HG02642 (cell line): ENCODE measurements at regions not wholly inside any gene's neighbourhood (a gene's known extent, or its start where the extent isn't known, plus 50 kb on each side); places are given as distances from the start of the nearest gene placed in this dataset.

Experiments used
- ATAC-seq: cut with Tn5 transposase; IDR thresholded peaks from one replicate; pipeline ENCODE4 v1.9.1; 2021; ENCODE audit warnings: mild to moderate bottlenecking; ENCODE audit not compliant: unreplicated experiment, poor library complexity

GRCh38 chr2:64330281-64331113 lies 123.5 kb upstream of the LGALSL start:
- ATAC-seq, result no peak

DNA sequence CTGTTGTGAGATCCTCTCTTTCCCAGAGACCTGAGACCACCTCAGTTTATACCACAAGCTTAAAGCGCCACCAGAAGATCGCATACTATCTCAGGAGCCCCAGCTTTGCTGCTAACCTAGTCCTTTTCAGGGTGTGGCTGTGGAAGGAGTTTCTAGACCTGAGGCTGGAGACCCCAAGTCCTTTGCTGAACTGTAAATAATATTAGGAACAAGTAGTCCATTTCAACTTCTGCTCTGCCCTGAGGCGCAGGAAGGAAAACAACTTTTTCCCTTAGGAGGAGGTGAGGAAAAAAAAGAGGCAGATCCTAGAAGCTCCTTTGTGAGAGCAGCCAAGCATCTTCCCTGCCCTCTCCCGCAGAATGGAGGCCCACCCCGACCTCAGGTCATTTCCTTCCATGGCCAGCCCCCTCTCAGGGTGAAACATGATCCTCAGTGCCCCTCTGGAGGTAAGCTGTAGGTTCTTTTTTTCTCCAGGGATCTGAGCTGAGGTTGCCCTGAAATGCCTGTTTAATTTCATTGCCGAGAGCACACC lies 122.8 kb upstream of the LGALSL start:
- ATAC-seq, result no peak

DNA sequence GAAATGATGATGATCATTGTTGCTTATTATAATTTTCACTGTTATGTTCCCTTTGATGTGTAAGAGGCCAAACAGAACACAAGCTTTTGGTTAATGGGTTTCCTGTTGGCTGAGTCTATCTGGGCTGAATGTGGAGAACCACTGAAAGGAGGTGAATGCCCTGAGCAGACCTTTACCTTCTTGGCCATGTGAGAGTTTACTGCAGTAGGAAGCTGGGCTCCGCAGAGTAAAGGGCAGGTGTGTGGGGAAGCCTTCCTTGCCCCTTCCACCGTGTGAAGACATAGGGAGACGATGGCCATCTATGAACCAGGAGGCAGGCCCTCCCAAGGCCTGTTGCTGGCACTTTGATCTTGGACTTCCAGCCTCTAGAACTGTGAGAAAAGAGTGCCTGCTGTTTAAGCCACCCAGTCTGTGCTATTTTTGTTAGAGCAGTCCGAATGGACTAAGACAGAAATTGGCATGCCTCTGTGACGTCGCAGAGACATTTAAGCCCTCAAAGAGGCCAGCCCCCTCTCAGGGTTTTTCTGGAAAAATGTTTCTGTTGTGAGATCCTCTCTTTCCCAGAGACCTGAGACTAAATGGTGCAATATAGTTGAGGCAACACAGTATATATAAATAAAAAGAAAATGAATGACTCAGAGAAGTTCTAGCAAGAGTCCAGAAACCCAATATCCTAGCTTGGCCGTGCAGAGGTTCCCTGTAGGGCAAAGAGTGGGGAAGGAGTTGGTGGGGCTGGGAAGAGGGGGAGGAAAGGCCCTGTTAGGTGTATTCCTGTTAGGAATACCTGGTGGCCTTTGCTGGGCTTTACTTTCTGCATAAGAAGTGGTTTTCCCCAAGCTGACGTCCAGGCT lies 121.9 kb upstream of the LGALSL start:
- no peak for ATAC-seq

- ATAC-seq, result no peak
Measured at GRCh38 chr2:64336171-64336570, 117.8 kb upstream of the LGALSL start.

GRCh38 chr2:64337314-64337713 lies 116.6 kb upstream of the LGALSL start:
- ATAC-seq, result no peak

GRCh38 chr2:64338108-64338507 lies 115.9 kb upstream of the LGALSL start:
- no peak for ATAC-seq

GRCh38 chr2:64338910-64339500 lies 115.0 kb upstream of the LGALSL start:
- no peak for ATAC-seq

DNA sequence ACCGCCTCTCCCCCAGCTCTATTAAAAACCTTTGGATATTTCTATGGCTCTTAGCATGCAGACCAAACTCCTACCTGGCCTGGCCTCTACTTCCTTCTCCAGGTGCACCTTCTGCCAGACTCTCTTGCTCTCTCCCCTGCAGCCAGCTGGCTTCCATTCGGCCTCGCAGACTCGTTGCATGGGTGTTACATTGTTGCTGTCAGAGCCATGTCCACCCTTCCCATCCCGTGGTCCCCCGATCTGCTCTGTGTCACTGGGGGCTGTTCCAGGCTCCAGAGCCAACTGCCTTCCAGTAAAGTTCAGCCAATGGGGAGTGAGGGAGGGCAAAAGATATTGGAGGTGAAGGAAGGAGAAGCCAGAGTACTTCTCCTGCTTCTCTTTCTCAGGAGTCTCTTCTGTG lies 112.5 kb upstream of the LGALSL start:
- no peak for ATAC-seq

GRCh38 chr2:64342195-64343099 lies 111.5 kb upstream of the LGALSL start:
- no peak for ATAC-seq

DNA sequence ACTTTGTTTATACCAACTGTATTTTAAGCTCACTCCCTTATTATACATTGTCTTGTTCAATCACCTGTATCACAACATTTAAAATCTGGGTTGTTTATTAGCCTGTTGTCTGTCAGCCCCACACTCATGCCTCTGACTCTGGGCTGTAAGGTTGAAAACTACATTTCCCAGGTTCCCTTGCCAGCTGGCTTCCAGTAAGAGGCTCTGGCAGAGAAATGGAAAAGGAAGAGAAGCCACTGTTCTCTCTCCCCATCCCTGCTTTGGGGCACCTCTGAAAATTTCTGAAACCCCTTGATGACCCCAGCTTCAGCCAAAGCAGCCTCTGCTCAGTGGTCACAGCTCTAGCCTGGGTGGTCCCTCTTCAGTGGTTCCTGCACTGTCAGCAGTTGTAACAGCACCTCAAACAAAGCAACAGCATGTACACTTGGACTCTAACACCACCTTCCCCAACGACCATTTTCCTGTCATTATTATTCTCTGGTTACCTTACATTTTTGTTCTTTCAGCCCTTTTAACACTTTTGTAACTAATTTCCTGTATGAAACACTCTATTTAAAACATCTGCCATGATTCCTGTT lies 108.9 kb upstream of the LGALSL start:
- no peak for ATAC-seq

- ATAC-seq, result no peak
Measured at GRCh38 chr2:64345998-64346397, 108.0 kb upstream of the LGALSL start.

- ATAC-seq, result no peak
Measured at GRCh38 chr2:64348386-64349130, 105.4 kb upstream of the LGALSL start.

DNA sequence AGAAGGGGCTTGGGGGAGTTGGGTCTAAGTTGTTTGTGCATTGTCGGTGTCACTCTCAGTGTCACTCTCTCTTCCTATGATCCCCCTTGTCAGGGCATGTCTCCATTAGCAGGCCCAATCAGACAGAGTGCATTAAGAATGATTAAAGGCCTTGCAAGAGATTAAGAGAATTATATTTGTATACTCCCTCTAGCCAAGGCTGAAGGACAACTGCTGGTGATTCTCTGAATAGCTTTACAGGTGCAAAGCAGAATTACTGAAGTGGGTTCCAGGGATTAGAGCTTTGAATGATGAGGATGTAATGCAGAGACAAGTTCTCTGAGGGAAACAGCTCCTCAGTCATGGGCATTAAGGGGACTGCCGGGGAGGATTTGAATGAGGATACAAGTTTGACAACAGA lies 104.8 kb upstream of the LGALSL start:
- no peak for ATAC-seq

GRCh38 chr2:64350996-64351395 lies 103.0 kb upstream of the LGALSL start:
- no peak for ATAC-seq

GRCh38 chr2:64352292-64352691 lies 101.7 kb upstream of the LGALSL start:
- ATAC-seq, result no peak

GRCh38 chr2:64354857-64355680 lies 98.9 kb upstream of the LGALSL start:
- no peak for ATAC-seq

DNA sequence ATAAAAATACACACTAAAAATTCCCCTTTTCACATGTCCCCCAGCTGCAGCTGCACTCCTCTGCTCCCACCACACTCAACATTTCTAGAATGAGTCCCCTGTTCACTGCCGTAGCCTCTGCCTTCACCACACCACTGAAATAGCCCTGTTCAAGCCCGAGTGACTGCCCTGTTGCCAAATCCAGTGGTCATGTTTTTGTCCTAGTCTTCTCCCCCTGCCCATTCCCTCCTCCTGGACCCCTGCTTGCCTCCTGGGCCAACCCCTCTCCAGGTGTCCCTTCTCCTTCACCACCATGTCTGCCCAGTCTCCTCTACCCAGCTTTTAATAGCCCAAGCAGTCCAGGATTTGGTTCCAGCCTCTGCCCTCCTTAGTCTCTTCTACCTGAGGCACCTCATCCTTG lies 97.1 kb upstream of the LGALSL start:
- ATAC-seq, result no peak
